DND-41 (cell line): ENCODE measurements at regions not wholly inside any gene's neighbourhood (a gene's known extent, or its start where the extent isn't known, plus 50 kb on each side); places are given as distances from the start of the nearest gene placed in this dataset.

Source experiments
- CTCF ChIP-seq: IDR thresholded peaks from 2 replicates; pipeline ENCODE4 v1.5.1; 2012; ENCODE audit warnings: borderline replicate concordance, low read length, moderate library complexity, mild to moderate bottlenecking; ENCODE audit not compliant: poor library complexity, severe bottlenecking; ENCODE audit errors: extremely low read depth
- EZH2 ChIP-seq: IDR thresholded peaks from 3 replicates; pipeline ENCODE4 v1.6.1; 2012; ENCODE audit warnings: borderline replicate concordance, low read depth, mild to moderate bottlenecking, moderate library complexity, low read length, inconsistent platforms; ENCODE audit not compliant: severe bottlenecking

DNA sequence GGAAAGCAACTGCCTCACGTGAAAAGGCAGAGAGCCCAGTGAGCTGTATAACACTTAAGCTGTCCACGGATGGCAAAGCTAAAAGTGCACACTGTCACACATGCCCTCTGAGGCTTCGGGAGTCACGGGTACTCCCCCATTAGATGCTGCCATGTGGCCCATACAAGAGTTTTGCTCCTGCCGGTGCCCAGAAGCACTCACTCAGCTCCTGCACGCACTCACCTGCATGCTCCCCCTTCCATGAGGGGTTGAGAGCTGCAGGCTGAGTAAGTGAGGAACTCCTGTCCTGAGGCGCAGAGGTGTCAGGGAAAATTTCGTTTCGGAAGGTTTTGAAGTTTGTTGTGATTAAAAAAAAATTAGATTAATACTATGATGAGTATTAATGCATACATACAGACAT, 939.2 kb upstream of the ATXN8OS start:
- no peak for TF ChIP-seq CTCF
- TF ChIP-seq EZH2, result no peak
